ENCODE measurements at regions not wholly inside any gene's neighbourhood (a gene's known extent, or its start where the extent isn't known, plus 50 kb on each side); places are given as distances from the start of the nearest gene placed in this dataset.

DNA sequence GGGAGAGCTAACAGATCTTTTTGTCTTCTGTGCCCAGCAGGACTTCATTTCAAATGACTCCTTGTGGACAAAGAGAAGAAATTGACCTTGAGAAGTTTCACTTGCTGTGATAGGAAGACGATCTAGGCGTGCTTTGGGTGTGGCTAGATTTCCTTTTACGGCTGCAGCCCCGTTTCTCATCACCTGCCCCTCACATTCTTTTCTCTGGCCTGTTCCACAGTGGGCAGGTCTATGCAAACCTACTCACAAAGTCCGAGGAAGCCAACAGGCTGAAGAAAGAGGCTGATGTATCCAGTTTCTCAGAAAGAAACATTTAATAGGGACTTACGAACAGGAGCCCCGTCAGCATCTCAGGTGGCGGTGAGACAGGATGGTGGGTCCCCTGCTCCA is 231.8 kb downstream of the FGF9 start:
- H3K9me3 ChIP-seq (ENCODE audit: control extremely low read depth in 1 of 3, control insufficient read depth in 2 of 3, insufficient read depth in 1 of 3, low read length in 2 of 3), result no peaks in the 10 kb centered on the region
- no peak overlapping the region for H3K4me3 ChIP-seq (ENCODE audit: control extremely low read depth in 1 of 5, extremely low read depth in 1 of 5, insufficient read depth in 1 of 5, low read depth in 2 of 5, low read length in 4 of 5)
- no peak for DNase-seq
- H3K27me3 ChIP-seq (replicated peaks in 1 of 4; ENCODE audit: control extremely low read depth in 1 of 4, control insufficient read depth in 3 of 4, insufficient read depth in 4 of 4, low read length in 3 of 4), result no peaks in the 10 kb centered on the region
- Mint-ChIP-seq H3K4me1 (no peaks in the 10 kb centered on the region), H3K27ac (no peak overlapping the region), H3K9me3 (ENCODE audit: insufficient read depth) (no peaks in the 10 kb centered on the region), H3K4me3 (no peak overlapping the region), H3K27me3 (no peaks in the 10 kb centered on the region)
- intact Hi-C loops (cut with micrococcal nuclease), result no loop called here
- no peaks in the 10 kb centered on the region for H4K20me1 ChIP-seq (ENCODE audit: control insufficient read depth, insufficient read depth, low read length, poor library complexity, severe bottlenecking)
- H2AFZ ChIP-seq (ENCODE audit: insufficient read depth, low read depth, low read length, poor library complexity, severe bottlenecking), result no peak overlapping the region
- H3K4me1 ChIP-seq (ENCODE audit: control insufficient read depth in 2 of 2, insufficient read depth in 2 of 2, low read length in 2 of 2), result no peaks in the 10 kb centered on the region
- H3K27ac ChIP-seq (ENCODE audit: low read length in 2 of 2), result no peak overlapping the region
- ChIA-PET POLR2A (no interaction called here), CTCF (no interaction called here)
- no peak overlapping the region for H3K9ac ChIP-seq (ENCODE audit: low read length)
- no peaks in the 10 kb centered on the region for H3K36me3 ChIP-seq (replicated peaks in 1 of 2; ENCODE audit: control extremely low read depth in 1 of 2, control insufficient read depth in 1 of 2, extremely low read depth in 1 of 2, insufficient read depth in 2 of 2, low read length in 1 of 2)
- WGBS (ENCODE audit: insufficient coverage), result 94% methylated on average over 3 of the region's 8 CpGs
- H3K4me2 ChIP-seq (replicated peaks; ENCODE audit: low read depth, low read length, poor library complexity, severe bottlenecking), result no peak overlapping the region
- no peak for ATAC-seq (ENCODE audit: low read depth)
- no peak for TF ChIP-seq EZH2 (IDR thresholded peaks at IDR 0.05; ENCODE audit: borderline replicate concordance, insufficient read depth, low read depth, low read length, poor library complexity, severe bottlenecking)
- TF ChIP-seq, protein P1, sequence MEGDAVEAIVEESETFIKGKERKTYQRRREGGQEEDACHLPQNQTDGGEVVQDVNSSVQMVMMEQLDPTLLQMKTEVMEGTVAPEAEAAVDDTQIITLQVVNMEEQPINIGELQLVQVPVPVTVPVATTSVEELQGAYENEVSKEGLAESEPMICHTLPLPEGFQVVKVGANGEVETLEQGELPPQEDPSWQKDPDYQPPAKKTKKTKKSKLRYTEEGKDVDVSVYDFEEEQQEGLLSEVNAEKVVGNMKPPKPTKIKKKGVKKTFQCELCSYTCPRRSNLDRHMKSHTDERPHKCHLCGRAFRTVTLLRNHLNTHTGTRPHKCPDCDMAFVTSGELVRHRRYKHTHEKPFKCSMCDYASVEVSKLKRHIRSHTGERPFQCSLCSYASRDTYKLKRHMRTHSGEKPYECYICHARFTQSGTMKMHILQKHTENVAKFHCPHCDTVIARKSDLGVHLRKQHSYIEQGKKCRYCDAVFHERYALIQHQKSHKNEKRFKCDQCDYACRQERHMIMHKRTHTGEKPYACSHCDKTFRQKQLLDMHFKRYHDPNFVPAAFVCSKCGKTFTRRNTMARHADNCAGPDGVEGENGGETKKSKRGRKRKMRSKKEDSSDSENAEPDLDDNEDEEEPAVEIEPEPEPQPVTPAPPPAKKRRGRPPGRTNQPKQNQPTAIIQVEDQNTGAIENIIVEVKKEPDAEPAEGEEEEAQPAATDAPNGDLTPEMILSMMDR (IDR thresholded peaks at IDR 0.05), result no peak
- H3K79me2 ChIP-seq (ENCODE audit: control insufficient read depth, insufficient read depth, low read length), result no peaks in the 10 kb centered on the region

GRCh38 chr13:21905486-21905885 is 234.6 kb downstream of the FGF9 start:
- Histone ChIP-seq H3K4me1 (ENCODE audit: control insufficient read depth in 2 of 2, insufficient read depth in 2 of 2, low read length in 2 of 2) (no peaks in the 10 kb centered on the region), H3K36me3 (replicated peaks in 1 of 2; ENCODE audit: control extremely low read depth in 1 of 2, control insufficient read depth in 1 of 2, extremely low read depth in 1 of 2, insufficient read depth in 2 of 2, low read length in 1 of 2) (no peaks in the 10 kb centered on the region), H3K27ac (ENCODE audit: low read length in 2 of 2) (no peak overlapping the region), H3K9ac (ENCODE audit: low read length) (no peak overlapping the region), H3K79me2 (ENCODE audit: control insufficient read depth, insufficient read depth, low read length) (no peaks in the 10 kb centered on the region), H2AFZ (ENCODE audit: insufficient read depth, low read depth, low read length, poor library complexity, severe bottlenecking) (no peak overlapping the region), H3K4me3 (ENCODE audit: control extremely low read depth in 1 of 5, extremely low read depth in 1 of 5, insufficient read depth in 1 of 5, low read depth in 2 of 5, low read length in 4 of 5) (no peak overlapping the region), H3K27me3 (replicated peaks in 1 of 4; ENCODE audit: control extremely low read depth in 1 of 4, control insufficient read depth in 3 of 4, insufficient read depth in 4 of 4, low read length in 3 of 4) (no peaks in the 10 kb centered on the region), H4K20me1 (ENCODE audit: control insufficient read depth, insufficient read depth, low read length, poor library complexity, severe bottlenecking) (no peaks in the 10 kb centered on the region), H3K4me2 (replicated peaks; ENCODE audit: low read depth, low read length, poor library complexity, severe bottlenecking) (no peak overlapping the region), H3K9me3 (ENCODE audit: control extremely low read depth in 1 of 3, control insufficient read depth in 2 of 3, insufficient read depth in 1 of 3, low read length in 2 of 3) (no peaks in the 10 kb centered on the region)
- H3K27me3 Mint-ChIP-seq, result no peaks in the 10 kb centered on the region
- H3K9me3 Mint-ChIP-seq (ENCODE audit: insufficient read depth), result no peaks in the 10 kb centered on the region
- no peak for TF ChIP-seq EZH2 (IDR thresholded peaks at IDR 0.05; ENCODE audit: borderline replicate concordance, insufficient read depth, low read depth, low read length, poor library complexity, severe bottlenecking)
- TF ChIP-seq, protein P1 (IDR thresholded peaks at IDR 0.05), result no peak
- CTCF ChIA-PET, result no interaction called here
- H3K27ac Mint-ChIP-seq, result no peak overlapping the region
- H3K4me3 Mint-ChIP-seq, result no peak overlapping the region
- 83% methylated on average over 1 of the region's 5 CpGs for WGBS (ENCODE audit: insufficient coverage)
- no peaks in the 10 kb centered on the region for H3K4me1 Mint-ChIP-seq
- POLR2A ChIA-PET, result no interaction called here
- intact Hi-C loops (cut with micrococcal nuclease), result no loop called here
- ATAC-seq (ENCODE audit: low read depth) (no peak), DNase-seq (no peak)

Data from B cell (primary cell).